Caco-2 (cell line): ENCODE measurements at regions not wholly inside any gene's neighbourhood (a gene's known extent, or its start where the extent isn't known, plus 50 kb on each side); places are given as distances from the start of the nearest gene placed in this dataset.

ENCODE experiments used
- BruUV-seq: library from RNA; stranded (reverse); fragments of 400-500 nt; replicated peaks from 2 replicates; lab custom pipeline; 2021; lab: Mats Ljungman, UMichigan
- CTCF ChIA-PET: fragments of 300-600 bp; sonication (Branson Sonifier 250); formaldehyde crosslinking; loops from one replicate; lab custom pipeline; 2022; ENCODE audit warnings: antibody characterized with exemption; lab: Charles Lee
- POLR2A ChIA-PET: fragments of 300-600 bp; sonication (Branson Sonifier 250); formaldehyde crosslinking; loops from one replicate; lab custom pipeline; 2022; ENCODE audit warnings: antibody characterized with exemption; lab: Charles Lee
- DNase-seq, 2 experiments: peaks; one replicate each; pipeline versions ENCODE4 v3.0.0 to v3.0.0-alpha.2; 2020 to 2022
- H3K27me3 ChIP-seq: replicated peaks from 2 replicates; pipeline ENCODE4 v1.6.0; 2011; ENCODE audit warnings: low read length; ENCODE audit not compliant: control insufficient read depth, insufficient read depth
- H3K36me3 ChIP-seq: 2 replicates; pipeline ENCODE4 v1.5.1; 2011; ENCODE audit warnings: low read length; ENCODE audit not compliant: control insufficient read depth, insufficient read depth
- H3K4me1 ChIP-seq: fragments of 250-450 bp; sonication (Bioruptor Pico); 2 replicates; pipeline ENCODE4 v1.5.1; 2020; ENCODE audit warnings: mild to moderate bottlenecking
- H3K4me3 ChIP-seq: 2 replicates; pipeline ENCODE4 v1.5.1; 2011; ENCODE audit warnings: low read depth, mild to moderate bottlenecking, control low read depth, low read length
- H3K9me3 ChIP-seq: fragments of 250-450 bp; sonication (Bioruptor Pico); 2 replicates; pipeline ENCODE4 v1.5.1; 2020; ENCODE audit warnings: mild to moderate bottlenecking, moderate library complexity
- H3K27ac Mint-ChIP-seq: one replicate; pipeline ENCODE4 v1.8.0; 2022; ENCODE audit warnings: mixed read lengths; ENCODE audit not compliant: unreplicated experiment
- H3K27me3 Mint-ChIP-seq: one replicate; pipeline ENCODE4 v1.8.0; 2022; ENCODE audit warnings: mixed read lengths; ENCODE audit not compliant: insufficient read depth, unreplicated experiment
- H3K36me3 Mint-ChIP-seq: one replicate; pipeline ENCODE4 v1.8.0; 2022; ENCODE audit warnings: mild to moderate bottlenecking, mixed read lengths; ENCODE audit not compliant: insufficient read depth, unreplicated experiment
- H3K4me1 Mint-ChIP-seq: one replicate; pipeline ENCODE4 v1.8.0; 2022; ENCODE audit warnings: low read depth, mixed read lengths; ENCODE audit not compliant: unreplicated experiment
- H3K4me3 Mint-ChIP-seq: one replicate; pipeline ENCODE4 v1.8.0; 2022; ENCODE audit warnings: mild to moderate bottlenecking, moderate library complexity, mixed read lengths; ENCODE audit not compliant: unreplicated experiment
- H3K9me3 Mint-ChIP-seq: one replicate; pipeline ENCODE4 v1.8.0; 2022; ENCODE audit warnings: mixed read lengths; ENCODE audit not compliant: unreplicated experiment
- intact Hi-C: fragments of 100-400 bp; cut with micrococcal nuclease; formaldehyde crosslinking; loops from one replicate; pipeline ENCODE4 v1.10.0; 2022; ENCODE audit not compliant: unreplicated experiment
- TF ChIP-seq, protein P1 (sequence below), 2 experiments: fragments of 200-600 bp in 1 of 2; IDR thresholded peaks; 1 replicate in 1 of 2; 2 replicates in 1 of 2; pipeline versions ENCODE4 v1.5.1 to v1.8.0; 2011 to 2022; ENCODE audit warnings: antibody characterized with exemption in 1 of 2, control low read depth in 1 of 2, inconsistent platforms in 1 of 2, low read depth in 1 of 2, low read length in 1 of 2, mild to moderate bottlenecking in 1 of 2, moderate library complexity in 1 of 2; ENCODE audit not compliant: insufficient read depth in 1 of 2, severe bottlenecking in 1 of 2, unreplicated experiment in 1 of 2

DNA sequence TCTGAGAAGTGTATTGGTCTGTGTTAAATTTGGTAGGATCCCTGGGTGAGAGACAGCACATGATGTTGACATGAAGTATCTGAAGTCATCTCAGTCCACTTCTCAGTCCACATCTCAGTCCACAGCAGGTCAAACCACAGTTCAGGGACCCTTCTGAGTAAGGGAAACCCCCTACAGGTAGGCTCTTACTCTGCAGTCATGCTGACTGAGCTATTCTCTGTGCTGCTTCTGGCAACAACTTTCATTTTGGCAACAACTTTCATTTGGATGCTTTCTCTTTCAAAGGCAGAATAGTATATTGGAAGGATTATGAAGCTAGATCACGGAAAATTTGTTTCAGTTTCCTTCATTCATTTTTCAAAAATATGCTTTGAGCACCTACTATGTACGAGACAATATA lies 178.2 kb upstream of the GOLIM4 start:
- CTCF ChIA-PET = interaction anchor here (0.6 kb wide), 1 partner anchor 23 kb away, joined by 3 read pairs; no protein-coding TSS in a partner anchor
- intact Hi-C loops = no loop called here
- H3K9me3 ChIP-seq = no peaks in the 10 kb centered on the region
- no TSS peak for BruUV-seq
- H3K4me1 ChIP-seq = no peaks in the 10 kb centered on the region
- peaks cover 2% of the 10 kb centered on the region for H3K27me3 Mint-ChIP-seq
- H3K27ac Mint-ChIP-seq = no peak overlapping the region
- DNase-seq = no peak
- H3K4me3 Mint-ChIP-seq = no peak overlapping the region
- no peaks in the 10 kb centered on the region for H3K36me3 Mint-ChIP-seq
- no peak overlapping the region for H3K4me3 ChIP-seq
- H3K36me3 ChIP-seq = no peaks in the 10 kb centered on the region
- TF ChIP-seq, protein P1, sequence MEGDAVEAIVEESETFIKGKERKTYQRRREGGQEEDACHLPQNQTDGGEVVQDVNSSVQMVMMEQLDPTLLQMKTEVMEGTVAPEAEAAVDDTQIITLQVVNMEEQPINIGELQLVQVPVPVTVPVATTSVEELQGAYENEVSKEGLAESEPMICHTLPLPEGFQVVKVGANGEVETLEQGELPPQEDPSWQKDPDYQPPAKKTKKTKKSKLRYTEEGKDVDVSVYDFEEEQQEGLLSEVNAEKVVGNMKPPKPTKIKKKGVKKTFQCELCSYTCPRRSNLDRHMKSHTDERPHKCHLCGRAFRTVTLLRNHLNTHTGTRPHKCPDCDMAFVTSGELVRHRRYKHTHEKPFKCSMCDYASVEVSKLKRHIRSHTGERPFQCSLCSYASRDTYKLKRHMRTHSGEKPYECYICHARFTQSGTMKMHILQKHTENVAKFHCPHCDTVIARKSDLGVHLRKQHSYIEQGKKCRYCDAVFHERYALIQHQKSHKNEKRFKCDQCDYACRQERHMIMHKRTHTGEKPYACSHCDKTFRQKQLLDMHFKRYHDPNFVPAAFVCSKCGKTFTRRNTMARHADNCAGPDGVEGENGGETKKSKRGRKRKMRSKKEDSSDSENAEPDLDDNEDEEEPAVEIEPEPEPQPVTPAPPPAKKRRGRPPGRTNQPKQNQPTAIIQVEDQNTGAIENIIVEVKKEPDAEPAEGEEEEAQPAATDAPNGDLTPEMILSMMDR (IDR thresholded peaks at IDR 0.05; ENCODE audit: insufficient read depth in 1 of 2, low read depth in 1 of 2, low read length in 1 of 2, severe bottlenecking in 1 of 2, unreplicated experiment in 1 of 2) = no peak
- no peaks in the 10 kb centered on the region for H3K9me3 Mint-ChIP-seq
- POLR2A ChIA-PET = no interaction called here
- no peaks in the 10 kb centered on the region for H3K4me1 Mint-ChIP-seq
- H3K27me3 ChIP-seq = no peaks in the 10 kb centered on the region

DNA sequence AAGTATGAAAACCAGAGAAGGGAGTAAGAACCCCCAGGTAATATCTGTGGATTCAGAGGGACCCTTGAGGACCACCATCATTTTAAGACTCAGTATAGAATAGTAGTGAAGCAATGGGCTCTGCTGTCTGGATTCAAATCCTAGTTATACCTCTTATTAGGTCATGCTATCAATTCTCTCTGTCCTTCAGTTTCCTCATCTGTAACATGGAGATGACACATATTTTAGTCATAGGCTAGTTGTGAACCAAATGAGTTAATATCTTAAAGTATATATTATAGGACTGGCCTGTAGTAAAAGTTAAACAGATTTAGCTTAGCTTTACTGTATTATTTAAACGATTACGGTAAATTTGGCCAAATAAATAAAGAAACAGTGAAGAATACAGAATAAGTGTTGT lies 177.3 kb upstream of the GOLIM4 start:
- no TSS peak for BruUV-seq
- H3K4me1 Mint-ChIP-seq = no peaks in the 10 kb centered on the region
- DNase-seq = no peak
- TF ChIP-seq, protein P1 (IDR thresholded peaks at IDR 0.05; ENCODE audit: insufficient read depth in 1 of 2, low read depth in 1 of 2, low read length in 1 of 2, severe bottlenecking in 1 of 2, unreplicated experiment in 1 of 2) = no peak
- CTCF ChIA-PET = no interaction called here
- H3K9me3 Mint-ChIP-seq = no peaks in the 10 kb centered on the region
- H3K4me3 Mint-ChIP-seq = no peak overlapping the region
- Histone ChIP-seq H3K4me3 (no peak overlapping the region), H3K36me3 (no peaks in the 10 kb centered on the region), H3K27me3 (no peaks in the 10 kb centered on the region), H3K9me3 (no peaks in the 10 kb centered on the region), H3K4me1 (no peaks in the 10 kb centered on the region)
- no peak overlapping the region for H3K27ac Mint-ChIP-seq
- intact Hi-C loops = no loop called here
- peaks cover 2% of the 10 kb centered on the region for H3K27me3 Mint-ChIP-seq
- no peaks in the 10 kb centered on the region for H3K36me3 Mint-ChIP-seq
- POLR2A ChIA-PET = no interaction called here

DNA sequence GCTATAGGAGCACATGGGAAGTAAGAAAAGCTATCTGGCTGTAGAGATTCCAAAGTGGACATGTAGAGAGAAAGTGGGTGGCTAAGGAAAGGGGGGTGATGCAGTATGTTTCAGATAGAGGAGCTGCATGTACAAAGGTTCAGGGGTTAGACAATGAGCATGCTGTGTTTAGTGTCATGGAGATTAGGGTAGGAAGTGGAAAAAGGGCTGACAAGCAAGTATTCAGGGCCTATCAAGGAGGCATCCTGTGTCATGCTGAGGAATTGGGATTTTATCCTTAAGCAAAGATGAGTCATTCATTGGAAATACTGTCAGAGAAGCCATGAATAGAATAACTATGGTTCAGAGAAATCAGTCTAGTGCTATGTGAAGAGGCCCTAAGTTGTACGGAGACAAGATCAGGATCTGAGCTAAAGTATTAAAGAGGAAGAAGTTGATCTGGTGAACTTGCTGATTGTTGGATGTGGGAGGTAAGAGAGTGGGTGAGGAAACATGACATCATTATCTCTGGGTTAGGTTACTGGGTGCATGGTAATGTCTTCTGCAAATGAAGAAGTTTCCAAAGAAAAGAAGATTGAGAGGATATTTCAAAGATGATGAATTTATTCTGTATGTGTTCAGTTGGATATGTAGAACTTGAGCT lies 176.7 kb upstream of the GOLIM4 start:
- no TSS peak for BruUV-seq
- DNase-seq = no peak
- Mint-ChIP-seq H3K36me3 (no peaks in the 10 kb centered on the region), H3K9me3 (no peaks in the 10 kb centered on the region), H3K27ac (no peak overlapping the region), H3K4me3 (no peak overlapping the region), H3K4me1 (no peaks in the 10 kb centered on the region), H3K27me3 (peaks cover 2% of the 10 kb centered on the region)
- H3K27me3 ChIP-seq = no peaks in the 10 kb centered on the region
- no peaks in the 10 kb centered on the region for H3K4me1 ChIP-seq
- no peaks in the 10 kb centered on the region for H3K9me3 ChIP-seq
- TF ChIP-seq, protein P1 (IDR thresholded peaks at IDR 0.05; ENCODE audit: insufficient read depth in 1 of 2, low read depth in 1 of 2, low read length in 1 of 2, severe bottlenecking in 1 of 2, unreplicated experiment in 1 of 2) = no peak
- no peaks in the 10 kb centered on the region for H3K36me3 ChIP-seq
- H3K4me3 ChIP-seq = no peak overlapping the region
- CTCF ChIA-PET = no interaction called here
- intact Hi-C loops = no loop called here
- POLR2A ChIA-PET = no interaction called here
